ENCODE measurements at regions not wholly inside any gene's neighbourhood (a gene's known extent, or its start where the extent isn't known, plus 50 kb on each side); places are given as distances from the start of the nearest gene placed in this dataset.

DNA sequence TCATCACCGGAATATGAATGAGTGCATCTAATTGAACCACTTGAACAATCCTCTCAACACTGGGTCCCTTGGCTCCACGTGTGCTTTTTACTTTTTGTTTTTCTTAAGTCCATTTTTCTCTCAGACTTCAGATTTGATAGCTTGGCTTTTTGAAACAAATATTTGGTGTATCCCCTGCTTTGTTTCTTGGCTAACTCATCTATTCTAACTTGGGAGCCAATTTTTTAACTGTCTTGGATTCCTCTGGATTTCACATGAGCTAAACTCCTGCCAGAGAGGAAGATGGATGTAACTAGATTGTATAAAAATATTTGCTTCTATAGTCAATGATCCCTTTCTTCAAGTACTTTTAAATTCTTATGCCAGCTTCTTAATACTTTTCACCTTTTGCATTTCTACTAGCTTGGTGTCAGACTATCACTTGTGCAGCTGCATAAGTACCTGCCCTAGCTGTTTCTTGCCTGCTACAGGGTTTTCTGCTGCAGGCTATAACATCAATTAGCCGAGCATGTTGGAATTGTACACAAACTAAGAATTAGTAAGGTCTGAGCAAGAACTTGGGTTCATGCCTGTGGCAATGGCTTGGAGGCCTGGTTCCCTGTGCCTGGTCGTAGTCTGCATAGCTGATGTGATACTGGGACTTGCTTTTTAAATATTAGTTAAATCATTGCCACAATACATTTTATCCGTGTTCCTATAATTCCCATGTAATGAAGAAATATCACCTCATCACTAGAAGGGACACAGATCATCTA, 281.5 kb downstream of the EN1 start:
- TF ChIP-seq BMI1 (IDR thresholded peaks at IDR 0.05; ENCODE audit: low read length): no peak
- TF ChIP-seq MAFK (IDR thresholded peaks at IDR 0.05; ENCODE audit: low read length): no peak
- no peak for TF ChIP-seq BRCA1 (IDR thresholded peaks at IDR 0.05)
- no peak for TF ChIP-seq BRCA1 (CRISPR knock-in tag; IDR thresholded peaks at IDR 0.05)
- TF ChIP-seq ZNF586 (CRISPR knock-in tag; conservative IDR thresholded peaks at IDR 0.05): no peak
- no peak for TF ChIP-seq BRF1 (IDR thresholded peaks at IDR 0.05; ENCODE audit: borderline replicate concordance, extremely low read depth, insufficient read length)
- no peak for TF ChIP-seq BRD4 (IDR thresholded peaks at IDR 0.05)
- no peak for TF ChIP-seq ZKSCAN3 (CRISPR knock-in tag; IDR thresholded peaks at IDR 0.05)
- no peak for TF ChIP-seq SAFB2 (IDR thresholded peaks at IDR 0.05; ENCODE audit: borderline replicate concordance, low read depth, low read length, severe bottlenecking)
- no peak for TF ChIP-seq PTBP1 (IDR thresholded peaks at IDR 0.05; ENCODE audit: low read depth, low read length)
- TF ChIP-seq CHD4 (IDR thresholded peaks at IDR 0.05; ENCODE audit: insufficient read depth, insufficient replicate concordance, low read depth, low read length, poor library complexity, severe bottlenecking): no peak
- no peak for TF ChIP-seq MIER1 (IDR thresholded peaks at IDR 0.05; ENCODE audit: low read depth)
- no peak for TF ChIP-seq GABPB2 (CRISPR knock-in tag; conservative IDR thresholded peaks at IDR 0.05)
- Histone ChIP-seq H3K9me3 (replicated peaks; ENCODE audit: control insufficient read depth, insufficient read depth, low read depth, low read length) (no peaks in the 10 kb centered on the region), H3K27me3 (ENCODE audit: control insufficient read depth in 2 of 2, insufficient read depth in 2 of 2, low read length in 2 of 2) (peaks cover 0 to 25% of the 10 kb centered on the region in 2 experiments; a peak in 2 of 5 replicates), H3K9ac (ENCODE audit: insufficient read depth in 1 of 2, low read depth in 2 of 2, low read length in 2 of 2) (no peak overlapping the region), H2AFZ (ENCODE audit: low read depth, low read length) (no peak overlapping the region), H3K79me2 (ENCODE audit: control insufficient read depth, insufficient read depth, low read length) (no peaks in the 10 kb centered on the region), H4K20me1 (replicated peaks; ENCODE audit: control insufficient read depth, insufficient read depth, low read length) (no peaks in the 10 kb centered on the region), H3K9me1 (ENCODE audit: control insufficient read depth, insufficient read depth, low read length) (no peaks in the 10 kb centered on the region), H3K4me3 (no peak overlapping the region), H3K36me3 (ENCODE audit: control insufficient read depth, insufficient read depth, low read length) (no peaks in the 10 kb centered on the region), H3K27ac (ENCODE audit: extremely low read depth, low read depth, low read length) (no peak overlapping the region), H3K4me1 (replicated peaks in 1 of 2; ENCODE audit: control insufficient read depth in 2 of 2, insufficient read depth in 2 of 2, low read length in 2 of 2) (no peaks in the 10 kb centered on the region), H3K4me2 (ENCODE audit: insufficient read depth, low read length) (no peak overlapping the region)
- ATAC-seq (no peak), FAIRE-seq (no peak), DNase-seq (ENCODE audit: extremely low read depth in 1 of 4, low spot score in 3 of 4) (no peak)
- in situ Hi-C loops (cut with MboI): no loop called here
- intact Hi-C loops (cut with micrococcal nuclease): no loop called here
- ChIA-PET CTCF (ENCODE audit: low intra/inter-chr PET ratio) (no interaction called here), POLR2A (interaction anchor here (0.7 kb wide), 1 partner anchor 604 kb away, joined by 3 read pairs; no protein-coding TSS in a partner anchor)
- BruUV-seq (replicated peaks): no TSS peak
- 0% methylated on average over 5 of the region's 5 CpGs for WGBS (ENCODE audit: insufficient coverage, low coverage, missing lambda C conversion rate)

Measured in K562 (cell line).